ENCODE measurements at regions not wholly inside any gene's neighbourhood (a gene's known extent, or its start where the extent isn't known, plus 50 kb on each side); places are given as distances from the start of the nearest gene placed in this dataset.

DNA sequence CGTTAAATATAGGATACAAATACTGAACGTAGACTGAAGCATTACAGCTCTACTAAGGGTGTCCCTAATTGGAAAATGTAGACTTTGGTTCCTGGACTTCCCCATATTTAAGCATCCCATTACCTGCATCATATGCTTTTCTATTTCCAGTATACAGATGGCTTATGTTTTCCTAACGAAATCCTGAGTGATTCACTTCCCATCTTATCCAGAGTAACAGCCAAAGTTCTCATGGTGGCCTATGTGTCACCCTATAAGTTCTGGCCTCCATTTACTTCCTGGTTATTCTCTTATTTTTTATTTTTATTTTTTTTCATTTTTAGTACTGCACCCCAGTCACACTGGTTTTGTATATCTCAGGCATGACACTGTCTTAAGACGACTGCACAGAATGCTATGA, 552.3 kb downstream of the PRDM9 start:
- no peaks in the 10 kb centered on the region for H3K4me1 ChIP-seq
- no peak for TF ChIP-seq EP300 (IDR thresholded peaks at IDR 0.05)
- TF ChIP-seq CTCF (IDR thresholded peaks at IDR 0.05): no peak
- no peak for TF ChIP-seq POLR2AphosphoS5 (IDR thresholded peaks at IDR 0.05)
- no peak for TF ChIP-seq POLR2A (IDR thresholded peaks at IDR 0.05; ENCODE audit: low read depth)
- intact Hi-C loops (cut with DNase I): no loop called here
- no peak for DNase-seq (ENCODE audit: extremely low spot score)
- H3K27ac ChIP-seq (replicated peaks in 1 of 4): no peak overlapping the region
- H3K9me3 ChIP-seq: no peaks in the 10 kb centered on the region
- no peaks in the 10 kb centered on the region for H3K27me3 ChIP-seq
- 88% methylated on average over 4 of the region's 4 CpGs for WGBS
- H3K36me3 ChIP-seq: no peaks in the 10 kb centered on the region
- H3K4me3 ChIP-seq: no peak overlapping the region

DNA sequence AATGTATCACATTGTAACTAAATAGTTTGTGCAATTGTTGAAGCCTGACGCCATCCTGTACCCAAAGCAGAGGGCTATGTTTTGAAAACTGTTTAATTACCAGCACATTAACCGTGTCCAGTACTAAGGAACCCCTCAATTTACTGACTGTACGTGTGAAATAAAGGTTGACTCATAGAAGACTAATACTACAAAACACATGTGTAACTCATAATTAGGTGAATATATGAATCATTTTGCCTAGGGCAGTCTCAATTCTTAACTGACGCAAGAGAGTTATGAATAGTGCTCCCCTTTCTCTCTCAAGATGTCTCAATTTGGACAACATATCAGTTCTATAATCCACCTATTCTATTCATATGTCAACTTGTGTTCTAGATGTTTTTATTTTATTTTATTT, 558.4 kb downstream of the PRDM9 start:
- DNase-seq (ENCODE audit: extremely low spot score): no peak
- no peak for TF ChIP-seq POLR2A (IDR thresholded peaks at IDR 0.05; ENCODE audit: low read depth)
- no peak for TF ChIP-seq CTCF (IDR thresholded peaks at IDR 0.05)
- no peak for TF ChIP-seq EP300 (IDR thresholded peaks at IDR 0.05)
- no peak for TF ChIP-seq POLR2AphosphoS5 (IDR thresholded peaks at IDR 0.05)
- H3K4me3 ChIP-seq: no peak overlapping the region
- H3K9me3 ChIP-seq: no peaks in the 10 kb centered on the region
- no peaks in the 10 kb centered on the region for H3K36me3 ChIP-seq
- 83% methylated on average over 4 of the region's 4 CpGs for WGBS
- H3K27me3 ChIP-seq: no peaks in the 10 kb centered on the region
- no peaks in the 10 kb centered on the region for H3K4me1 ChIP-seq
- intact Hi-C loops (cut with DNase I): no loop called here
- H3K27ac ChIP-seq (replicated peaks in 1 of 4): no peak overlapping the region

DNA sequence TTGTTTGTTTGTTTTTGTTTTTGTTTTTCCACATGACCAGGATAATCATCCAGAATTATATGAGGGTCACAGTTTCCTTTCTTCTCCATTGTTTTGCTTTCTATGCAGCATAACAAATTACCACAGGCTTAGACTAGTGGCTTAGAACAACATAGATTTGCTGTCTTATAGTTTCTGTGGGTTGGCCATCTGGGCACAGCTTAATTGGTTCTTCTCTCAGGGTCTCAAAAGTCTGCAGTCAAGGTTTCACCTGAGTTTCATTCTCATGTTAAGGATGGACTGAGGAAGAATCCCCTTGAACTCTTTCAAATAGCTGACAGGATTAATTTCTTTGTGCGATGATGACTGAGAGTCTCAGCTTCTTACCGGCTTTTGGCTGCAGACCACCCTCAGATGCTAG, 559.8 kb downstream of the PRDM9 start:
- Histone ChIP-seq H3K9me3 (no peaks in the 10 kb centered on the region), H3K4me1 (no peaks in the 10 kb centered on the region), H3K27me3 (no peaks in the 10 kb centered on the region), H3K36me3 (no peaks in the 10 kb centered on the region), H3K27ac (replicated peaks in 1 of 4) (no peak overlapping the region), H3K4me3 (no peak overlapping the region)
- WGBS: 86% methylated on average over 2 of the region's 2 CpGs
- TF ChIP-seq POLR2A (IDR thresholded peaks at IDR 0.05; ENCODE audit: low read depth): no peak
- TF ChIP-seq EP300 (IDR thresholded peaks at IDR 0.05): no peak
- no peak for TF ChIP-seq CTCF (IDR thresholded peaks at IDR 0.05)
- TF ChIP-seq POLR2AphosphoS5 (IDR thresholded peaks at IDR 0.05): no peak
- DNase-seq (ENCODE audit: extremely low spot score): no peak
- intact Hi-C loops (cut with DNase I): no loop called here

DNA sequence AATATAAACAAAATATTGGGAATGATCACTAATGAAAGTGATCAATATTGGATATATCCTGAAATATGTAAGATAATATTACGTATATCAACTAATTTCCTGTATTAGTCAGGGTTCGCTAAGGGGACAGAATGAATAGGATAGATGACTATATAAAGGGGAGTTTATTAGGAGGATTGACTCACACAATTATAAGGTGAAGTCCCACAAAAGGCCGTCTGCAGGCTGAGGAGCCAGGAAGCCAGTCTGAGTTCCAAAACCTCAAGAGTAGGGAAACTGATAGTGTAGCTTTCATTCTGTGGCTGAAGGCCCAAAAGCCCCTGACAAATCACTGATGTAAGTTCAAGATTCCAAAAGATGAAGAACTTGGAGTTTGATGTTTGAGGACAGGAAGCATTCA, 561.1 kb downstream of the PRDM9 start:
- WGBS: 87% methylated on average over 3 of the region's 3 CpGs
- no peak for TF ChIP-seq POLR2A (IDR thresholded peaks at IDR 0.05; ENCODE audit: low read depth)
- no peak for TF ChIP-seq CTCF (IDR thresholded peaks at IDR 0.05)
- no peak for TF ChIP-seq POLR2AphosphoS5 (IDR thresholded peaks at IDR 0.05)
- TF ChIP-seq EP300 (IDR thresholded peaks at IDR 0.05): no peak
- H3K36me3 ChIP-seq: no peaks in the 10 kb centered on the region

DNA sequence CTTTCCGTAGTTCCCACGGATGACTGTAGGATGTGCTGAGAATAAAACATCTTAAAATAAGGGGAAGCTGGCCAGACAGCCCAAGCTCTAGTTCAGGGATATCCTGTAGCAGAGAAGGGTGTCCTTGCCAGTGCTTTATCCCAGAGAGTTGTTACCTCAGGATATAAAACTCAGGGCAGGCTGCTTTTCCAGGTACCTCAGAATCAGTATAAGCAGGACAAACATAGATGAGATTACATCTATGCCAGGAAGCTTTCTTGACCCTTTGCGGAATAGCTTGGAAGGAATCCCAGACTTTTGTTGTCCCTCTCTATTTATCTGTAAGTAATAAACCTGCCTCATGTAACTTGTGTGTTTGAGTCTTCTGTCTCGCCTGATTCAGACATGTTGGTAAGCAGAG, 565.7 kb downstream of the PRDM9 start:
- 39% methylated on average over 4 of the region's 4 CpGs for WGBS
- H3K4me1 ChIP-seq: no peaks in the 10 kb centered on the region
- no peak overlapping the region for H3K27ac ChIP-seq (replicated peaks in 1 of 4)
- intact Hi-C loops (cut with DNase I): no loop called here
- no peaks in the 10 kb centered on the region for H3K9me3 ChIP-seq
- TF ChIP-seq POLR2A (IDR thresholded peaks at IDR 0.05; ENCODE audit: low read depth): no peak
- TF ChIP-seq EP300 (IDR thresholded peaks at IDR 0.05): no peak
- TF ChIP-seq CTCF (IDR thresholded peaks at IDR 0.05): no peak
- TF ChIP-seq POLR2AphosphoS5 (IDR thresholded peaks at IDR 0.05): no peak
- no peaks in the 10 kb centered on the region for H3K27me3 ChIP-seq
- DNase-seq (ENCODE audit: extremely low spot score): no peak
- no peaks in the 10 kb centered on the region for H3K36me3 ChIP-seq
- no peak overlapping the region for H3K4me3 ChIP-seq

More for the DNA sequence above, 561.1 kb downstream of the PRDM9 start:
- Histone ChIP-seq H3K4me3 (no peak overlapping the region), H3K27me3 (no peaks in the 10 kb centered on the region), H3K27ac (replicated peaks in 1 of 4) (no peak overlapping the region), H3K9me3 (no peaks in the 10 kb centered on the region), H3K4me1 (no peaks in the 10 kb centered on the region)
- intact Hi-C loops (cut with DNase I): no loop called here
- DNase-seq (ENCODE audit: extremely low spot score): no peak

Measured in esophagus muscularis mucosa (tissue), 4 donors.